GM21786 (cell line): ENCODE measurements at regions not wholly inside any gene's neighbourhood (a gene's known extent, or its start where the extent isn't known, plus 50 kb on each side); places are given as distances from the start of the nearest gene placed in this dataset.

Source experiments
- ATAC-seq: cut with Tn5 transposase; IDR thresholded peaks from one replicate; pipeline ENCODE4 v1.9.1; 2021; ENCODE audit not compliant: unreplicated experiment

GRCh38 chr2:176466918-176467452 lies 197.7 kb downstream of the MTX2 start:
- no peak for ATAC-seq

GRCh38 chr2:176467595-176467994 lies 198.4 kb downstream of the MTX2 start:
- ATAC-seq, result no peak

GRCh38 chr2:176468457-176469113 lies 199.3 kb downstream of the MTX2 start:
- ATAC-seq, result no peak

DNA sequence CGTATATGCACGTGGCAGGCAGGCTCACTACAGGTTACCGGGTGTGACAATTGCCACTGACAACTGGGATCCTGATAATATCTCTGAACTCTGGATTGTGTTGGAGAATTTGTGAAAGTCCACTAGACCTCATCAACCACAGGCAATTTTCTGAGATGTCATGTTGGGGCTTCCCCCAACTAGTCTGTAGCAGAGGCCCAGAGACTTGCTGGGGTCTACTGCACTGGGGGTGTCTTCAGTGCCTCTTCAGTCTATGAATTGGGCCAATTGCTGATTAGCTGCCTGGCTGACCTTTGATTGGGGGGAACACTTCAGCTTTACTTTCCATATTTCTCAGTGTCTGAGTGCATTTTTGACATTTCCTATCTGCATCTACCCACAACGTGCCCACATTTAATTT lies 201.5 kb downstream of the MTX2 start:
- no peak for ATAC-seq

- ATAC-seq, result no peak
Observed at GRCh38 chr2:176471949-176472348, 202.7 kb downstream of the MTX2 start.

DNA sequence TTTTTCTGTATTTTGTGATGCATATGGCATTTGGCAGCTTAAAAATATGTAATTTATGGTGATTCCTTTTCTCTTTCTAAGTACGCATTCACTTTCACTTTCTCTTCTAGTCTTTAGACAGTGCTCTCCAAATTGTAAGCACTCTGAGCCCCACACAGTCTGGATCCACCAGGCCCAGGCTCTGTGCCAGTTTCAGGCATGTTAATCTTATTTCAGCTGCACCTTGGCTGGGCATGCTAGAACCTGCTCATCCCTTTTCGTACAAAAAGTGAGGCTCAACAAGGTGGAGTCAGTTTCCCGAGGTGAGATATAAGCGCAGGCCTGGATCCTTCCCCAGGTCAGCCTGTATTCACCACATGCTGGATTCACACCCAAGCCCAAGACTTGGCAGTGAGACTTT lies 203.9 kb downstream of the MTX2 start:
- ATAC-seq, result peak; percentile 76

DNA sequence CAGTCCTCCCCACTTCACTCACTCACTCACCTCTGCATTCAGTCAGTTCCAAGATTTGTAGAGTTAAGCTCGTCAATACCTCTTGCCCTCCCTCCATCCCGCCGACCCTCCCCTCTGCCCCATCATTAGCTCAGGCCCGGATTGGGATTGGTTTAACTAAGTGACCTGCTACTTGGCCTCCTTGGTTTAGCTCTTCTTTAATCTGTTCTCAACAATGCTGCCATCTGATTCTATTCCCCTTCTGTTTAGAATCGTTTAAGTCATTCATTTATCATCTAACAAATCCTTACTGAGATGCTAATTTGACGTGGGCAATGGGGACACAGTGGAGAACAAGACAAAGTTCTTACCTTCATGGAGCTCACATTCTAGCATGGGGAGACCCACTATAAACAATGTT lies 204.6 kb downstream of the MTX2 start:
- no peak for ATAC-seq

DNA sequence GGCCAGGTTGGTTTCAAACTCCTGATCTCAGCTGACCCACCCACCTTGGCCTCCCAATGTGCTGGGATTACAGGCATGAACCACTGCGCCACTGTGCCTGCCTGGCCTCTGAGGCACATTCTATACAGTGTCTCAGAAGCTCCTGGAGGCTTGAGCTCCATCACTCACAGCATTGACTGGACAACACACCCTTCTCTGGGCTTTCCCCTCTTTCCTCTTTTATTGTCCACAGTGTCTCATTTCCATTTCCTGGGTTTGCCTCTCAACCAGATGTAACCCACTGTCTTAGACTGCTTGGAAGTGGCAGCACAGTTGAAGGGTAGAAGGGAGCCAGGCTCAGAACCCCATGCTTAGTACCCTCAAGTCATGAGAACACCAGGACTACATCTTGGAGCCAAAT lies 208.1 kb downstream of the MTX2 start:
- ATAC-seq, result no peak

GRCh38 chr2:176479961-176480360 lies 210.7 kb downstream of the MTX2 start:
- no peak for ATAC-seq

GRCh38 chr2:176482107-176482506 lies 212.9 kb downstream of the MTX2 start:
- no peak for ATAC-seq

DNA sequence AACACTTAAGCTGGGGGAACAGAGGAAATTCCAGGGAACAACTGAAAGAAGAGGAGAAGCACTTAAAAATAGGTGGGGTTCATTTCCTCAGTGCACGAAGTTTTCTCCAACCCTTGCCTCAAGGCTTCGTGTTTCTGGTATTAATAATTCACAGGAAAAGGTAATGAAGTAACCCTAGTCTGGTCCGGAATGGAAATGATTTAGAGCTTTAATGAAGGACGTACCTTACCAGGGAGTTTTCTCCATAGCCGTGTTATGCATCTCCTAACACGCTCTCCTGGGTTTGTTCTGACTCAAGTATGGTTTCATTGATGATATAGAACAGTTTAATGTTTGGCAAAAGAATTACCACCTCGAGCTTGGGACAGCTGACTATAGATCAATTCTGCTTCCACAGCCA lies 214.2 kb downstream of the MTX2 start:
- ATAC-seq, result no peak

- ATAC-seq, result no peak
Observed at GRCh38 chr2:176483901-176484568, 214.8 kb downstream of the MTX2 start.

- no peak for ATAC-seq
Observed at GRCh38 chr2:176484838-176485237, 215.6 kb downstream of the MTX2 start.

GRCh38 chr2:176488431-176488830 lies 219.2 kb downstream of the MTX2 start:
- ATAC-seq, result no peak

- no peak for ATAC-seq
Observed at GRCh38 chr2:176490061-176490861, 221.0 kb downstream of the MTX2 start.

DNA sequence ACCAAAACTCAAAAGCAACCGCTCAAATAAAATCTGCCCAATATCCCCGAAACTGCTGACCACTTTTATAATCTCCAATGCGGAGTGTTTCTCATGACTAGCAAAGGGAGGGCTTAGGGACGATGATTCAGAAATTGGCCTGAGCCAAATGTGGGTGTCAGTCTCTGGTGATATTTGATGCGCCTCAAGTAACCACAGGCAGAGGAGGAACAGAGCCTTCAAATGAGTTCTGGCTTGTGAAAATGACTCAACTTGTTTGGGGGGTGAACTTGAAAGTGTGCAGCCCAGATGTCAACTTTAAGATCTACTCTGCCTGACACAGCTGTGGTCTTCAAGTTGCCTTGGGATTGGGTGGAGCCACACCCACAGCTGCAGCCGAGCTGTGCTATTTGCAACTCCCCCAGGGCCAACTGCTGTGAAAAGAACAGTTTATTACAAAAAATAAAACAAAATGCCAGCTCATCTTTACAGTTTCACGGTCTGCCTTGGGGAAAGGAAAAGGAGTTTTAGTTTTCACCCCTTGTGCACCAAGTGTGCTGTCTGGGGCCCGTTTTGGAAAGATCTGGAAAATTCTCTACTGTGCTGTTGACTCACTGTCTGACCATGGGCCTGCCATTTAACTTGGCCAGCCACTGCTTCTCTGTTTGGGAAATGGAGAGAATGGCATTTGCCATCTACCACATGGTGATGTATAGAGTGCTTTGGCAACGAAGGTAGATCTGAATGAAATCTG lies 222.1 kb downstream of the MTX2 start:
- peak; percentile 91 for ATAC-seq

DNA sequence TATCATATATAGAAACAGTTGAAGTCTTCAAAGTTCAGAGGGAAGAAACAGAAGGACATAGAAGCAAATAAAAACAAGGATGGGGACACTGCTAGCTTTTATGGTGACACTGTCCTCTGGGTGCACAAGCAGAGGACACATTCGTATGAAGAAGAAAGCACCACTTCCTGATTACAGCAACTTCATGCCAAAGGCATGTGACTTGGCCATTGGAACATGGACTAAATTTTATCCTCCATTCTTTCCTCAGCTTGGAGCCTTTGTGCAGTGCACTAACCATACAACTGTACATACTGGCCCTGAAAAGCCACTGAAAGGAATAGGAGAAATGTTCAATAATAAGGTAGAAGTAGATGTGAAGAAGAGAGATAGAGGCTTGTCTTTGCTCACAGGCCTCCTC lies 223.3 kb downstream of the MTX2 start:
- no peak for ATAC-seq

GRCh38 chr2:176493226-176493825 lies 224.1 kb downstream of the MTX2 start:
- no peak for ATAC-seq

- ATAC-seq, result no peak
Observed at GRCh38 chr2:176493909-176494308, 224.7 kb downstream of the MTX2 start.

DNA sequence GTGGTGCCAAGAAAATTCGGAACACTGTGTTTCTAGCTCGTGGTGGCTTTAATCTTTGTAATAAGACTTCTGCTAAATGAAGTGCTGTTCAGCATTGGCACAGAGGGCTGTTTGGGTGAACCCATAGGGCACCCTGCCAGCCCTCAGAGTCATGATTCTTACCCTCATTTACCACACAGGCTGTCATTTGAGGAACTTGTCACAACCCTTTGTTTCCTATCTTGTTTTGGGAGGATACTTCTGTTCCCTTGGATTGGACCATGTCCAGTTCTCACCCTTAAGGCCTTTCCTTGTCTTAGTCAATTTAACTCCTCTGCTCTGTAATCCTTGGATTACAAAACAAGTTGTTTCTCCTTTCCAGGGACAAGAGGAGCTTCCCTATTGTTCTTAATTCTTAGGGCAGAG lies 225.7 kb downstream of the MTX2 start:
- ATAC-seq, result no peak

DNA sequence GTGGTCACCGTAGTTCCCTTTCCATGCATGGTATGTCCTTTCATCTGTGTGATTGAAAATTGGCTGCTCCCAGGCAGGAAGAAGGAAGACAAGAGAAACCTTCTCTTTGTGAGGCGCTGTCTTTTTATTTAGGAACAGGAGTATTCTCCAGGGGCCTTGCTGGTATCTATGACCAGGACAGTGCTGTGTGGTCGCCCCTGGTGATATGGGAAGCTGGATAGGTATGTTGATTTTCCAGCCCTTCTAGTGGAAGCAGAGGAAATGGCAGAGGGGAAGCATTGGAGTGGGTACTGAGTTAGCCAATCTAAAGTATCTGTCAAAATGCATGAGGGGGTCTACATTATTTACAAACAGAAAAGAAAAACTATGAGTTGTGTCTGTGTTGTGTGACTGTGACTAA lies 226.6 kb downstream of the MTX2 start:
- no peak for ATAC-seq
